ENCODE measurements at regions not wholly inside any gene's neighbourhood (a gene's known extent, or its start where the extent isn't known, plus 50 kb on each side); places are given as distances from the start of the nearest gene placed in this dataset.

- Histone ChIP-seq H3K27me3 (ENCODE audit: control insufficient read depth, insufficient read depth, low read length) (no peaks in the 10 kb centered on the region), H3K4me3 (ENCODE audit: low read depth, low read length) (no peak overlapping the region), H3K36me3 (ENCODE audit: control insufficient read depth, insufficient read depth, low read length) (no peaks in the 10 kb centered on the region)
- ChIA-PET CTCF (no interaction called here), POLR2A (no interaction called here)
- no peak for TF ChIP-seq CTCF (IDR thresholded peaks at IDR 0.05; ENCODE audit: insufficient read depth, low read depth, low read length)
- DNase-seq (ENCODE audit: low read depth): no peak
Observed at GRCh38 chr4:56252561-56253152, 134.6 kb downstream of the AASDH start.

- no peaks in the 10 kb centered on the region for H3K36me3 ChIP-seq (ENCODE audit: control insufficient read depth, insufficient read depth, low read length)
- DNase-seq (ENCODE audit: low read depth): no peak
- ChIA-PET CTCF (no interaction called here), POLR2A (no interaction called here)
- no peaks in the 10 kb centered on the region for H3K27me3 ChIP-seq (ENCODE audit: control insufficient read depth, insufficient read depth, low read length)
- no peak for TF ChIP-seq CTCF (IDR thresholded peaks at IDR 0.05; ENCODE audit: insufficient read depth, low read depth, low read length)
- H3K4me3 ChIP-seq (ENCODE audit: low read depth, low read length): no peak overlapping the region
Observed at GRCh38 chr4:56251556-56251955, 135.7 kb downstream of the AASDH start.

GRCh38 chr4:56250776-56251175 is 136.5 kb downstream of the AASDH start:
- Histone ChIP-seq H3K27me3 (ENCODE audit: control insufficient read depth, insufficient read depth, low read length) (no peaks in the 10 kb centered on the region), H3K4me3 (ENCODE audit: low read depth, low read length) (no peak overlapping the region), H3K36me3 (ENCODE audit: control insufficient read depth, insufficient read depth, low read length) (no peaks in the 10 kb centered on the region)
- DNase-seq (ENCODE audit: low read depth): no peak
- TF ChIP-seq CTCF (IDR thresholded peaks at IDR 0.05; ENCODE audit: insufficient read depth, low read depth, low read length): no peak
- ChIA-PET CTCF (no interaction called here), POLR2A (no interaction called here)

GRCh38 chr4:56247646-56248045 is 139.6 kb downstream of the AASDH start:
- no peak for TF ChIP-seq CTCF (IDR thresholded peaks at IDR 0.05; ENCODE audit: insufficient read depth, low read depth, low read length)
- H3K36me3 ChIP-seq (ENCODE audit: control insufficient read depth, insufficient read depth, low read length): no peaks in the 10 kb centered on the region
- H3K27me3 ChIP-seq (ENCODE audit: control insufficient read depth, insufficient read depth, low read length): no peaks in the 10 kb centered on the region
- ChIA-PET CTCF (no interaction called here), POLR2A (no interaction called here)
- no peak overlapping the region for H3K4me3 ChIP-seq (ENCODE audit: low read depth, low read length)
- no peak for DNase-seq (ENCODE audit: low read depth)

GRCh38 chr4:56246233-56246610 is 141.1 kb downstream of the AASDH start:
- Histone ChIP-seq H3K27me3 (ENCODE audit: control insufficient read depth, insufficient read depth, low read length) (no peaks in the 10 kb centered on the region), H3K4me3 (ENCODE audit: low read depth, low read length) (no peak overlapping the region), H3K36me3 (ENCODE audit: control insufficient read depth, insufficient read depth, low read length) (no peaks in the 10 kb centered on the region)
- ChIA-PET POLR2A (no interaction called here), CTCF (no interaction called here)
- TF ChIP-seq CTCF (IDR thresholded peaks at IDR 0.05; ENCODE audit: insufficient read depth, low read depth, low read length): no peak
- DNase-seq (ENCODE audit: low read depth): no peak

Data from BJ (cell line).